CD4-positive, alpha-beta T cell treated with Interleukin-17A for 1 hour (primary cell): ENCODE measurements at regions not wholly inside any gene's neighbourhood (a gene's known extent, or its start where the extent isn't known, plus 50 kb on each side); places are given as distances from the start of the nearest gene placed in this dataset.

Source experiments
- DNase-seq: peaks from one replicate; pipeline ENCODE4 v3.0.0-alpha.2; 2020

- no peak for DNase-seq
Observed at GRCh38 chr13:34772206-34772605, 169.9 kb upstream of the NBEA start.

GRCh38 chr13:34772881-34773280, 169.2 kb upstream of the NBEA start:
- DNase-seq: no peak

- DNase-seq: no peak
Observed at GRCh38 chr13:34776390-34776981, 165.6 kb upstream of the NBEA start.

GRCh38 chr13:34777089-34777913, 164.8 kb upstream of the NBEA start:
- DNase-seq: no peak

- DNase-seq: no peak
Observed at GRCh38 chr13:34777914-34778303, 164.2 kb upstream of the NBEA start.

- DNase-seq: no peak
Observed at GRCh38 chr13:34779171-34779570, 162.9 kb upstream of the NBEA start.

GRCh38 chr13:34793301-34793700, 148.8 kb upstream of the NBEA start:
- DNase-seq: no peak

GRCh38 chr13:34803756-34804155, 138.3 kb upstream of the NBEA start:
- no peak for DNase-seq

- no peak for DNase-seq
Observed at GRCh38 chr13:34805347-34805746, 136.7 kb upstream of the NBEA start.

GRCh38 chr13:34808649-34809048, 133.4 kb upstream of the NBEA start:
- no peak for DNase-seq

GRCh38 chr13:34810996-34811395, 131.1 kb upstream of the NBEA start:
- DNase-seq: no peak

- DNase-seq: no peak
Observed at GRCh38 chr13:34815526-34815925, 126.5 kb upstream of the NBEA start.

GRCh38 chr13:34816245-34816884, 125.7 kb upstream of the NBEA start:
- no peak for DNase-seq

- no peak for DNase-seq
Observed at GRCh38 chr13:34816908-34817665, 125.0 kb upstream of the NBEA start.

GRCh38 chr13:34822650-34823049, 119.4 kb upstream of the NBEA start:
- DNase-seq: no peak

GRCh38 chr13:34826432-34826831, 115.6 kb upstream of the NBEA start:
- DNase-seq: no peak

GRCh38 chr13:34833562-34834182, 108.4 kb upstream of the NBEA start:
- no peak for DNase-seq

- no peak for DNase-seq
Observed at GRCh38 chr13:34842466-34842865, 99.6 kb upstream of the NBEA start.

GRCh38 chr13:34847766-34848165, 94.3 kb upstream of the NBEA start:
- no peak for DNase-seq

GRCh38 chr13:34849406-34849805, 92.7 kb upstream of the NBEA start:
- no peak for DNase-seq

- DNase-seq: no peak
Observed at GRCh38 chr13:34853161-34853560, 88.9 kb upstream of the NBEA start.

GRCh38 chr13:34857558-34858325, 84.3 kb upstream of the NBEA start:
- DNase-seq: no peak
